ENCODE measurements at regions not wholly inside any gene's neighbourhood (a gene's known extent, or its start where the extent isn't known, plus 50 kb on each side); places are given as distances from the start of the nearest gene placed in this dataset.

- DNase-seq (ENCODE audit: low read depth in 1 of 2, low spot score in 1 of 2) = no peak
These were observed 266.5 kb upstream of the CITED2 start for GRCh38 chr6:139640921-139641320.

DNA sequence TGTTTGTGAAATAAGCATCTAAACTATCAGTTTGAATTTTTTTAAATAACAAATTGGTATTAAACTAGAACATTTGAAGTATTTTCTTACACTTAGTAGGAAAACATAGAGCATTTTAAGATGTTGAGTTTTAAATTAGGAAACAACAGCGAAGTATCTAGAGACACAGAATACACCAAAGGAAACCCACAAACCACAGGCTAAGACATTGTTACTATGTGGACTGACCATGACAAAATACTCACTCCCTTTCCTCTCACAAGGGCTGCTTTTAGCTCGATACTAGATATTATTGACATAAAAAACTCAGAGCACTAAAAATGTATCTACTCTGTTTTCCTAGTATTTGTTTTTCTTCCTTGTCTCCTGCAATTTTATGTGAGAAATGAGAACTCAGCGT, 266.0 kb upstream of the CITED2 start:
- no peak for DNase-seq (ENCODE audit: low read depth in 1 of 2, low spot score in 1 of 2)

DNA sequence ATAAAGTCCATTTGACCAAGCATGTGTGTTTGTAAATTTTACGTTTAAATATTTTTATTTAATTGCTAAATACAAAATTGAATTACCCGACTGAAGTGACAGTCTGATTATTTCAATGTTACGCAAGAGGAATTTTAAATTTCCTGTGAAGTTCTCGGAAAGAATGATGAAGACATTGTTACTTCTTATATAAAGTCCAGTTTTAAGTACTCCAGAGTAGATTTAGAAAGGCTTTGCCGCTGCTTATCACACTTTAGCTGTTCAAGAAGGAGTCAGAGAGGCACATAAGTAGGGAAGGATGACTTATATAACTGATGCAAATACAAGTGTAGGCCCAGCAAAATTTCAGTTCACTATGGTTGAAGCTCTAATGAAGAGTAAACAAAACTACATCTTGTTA, 265.1 kb upstream of the CITED2 start:
- no peak for DNase-seq (ENCODE audit: low read depth in 1 of 2, low spot score in 1 of 2)

DNA sequence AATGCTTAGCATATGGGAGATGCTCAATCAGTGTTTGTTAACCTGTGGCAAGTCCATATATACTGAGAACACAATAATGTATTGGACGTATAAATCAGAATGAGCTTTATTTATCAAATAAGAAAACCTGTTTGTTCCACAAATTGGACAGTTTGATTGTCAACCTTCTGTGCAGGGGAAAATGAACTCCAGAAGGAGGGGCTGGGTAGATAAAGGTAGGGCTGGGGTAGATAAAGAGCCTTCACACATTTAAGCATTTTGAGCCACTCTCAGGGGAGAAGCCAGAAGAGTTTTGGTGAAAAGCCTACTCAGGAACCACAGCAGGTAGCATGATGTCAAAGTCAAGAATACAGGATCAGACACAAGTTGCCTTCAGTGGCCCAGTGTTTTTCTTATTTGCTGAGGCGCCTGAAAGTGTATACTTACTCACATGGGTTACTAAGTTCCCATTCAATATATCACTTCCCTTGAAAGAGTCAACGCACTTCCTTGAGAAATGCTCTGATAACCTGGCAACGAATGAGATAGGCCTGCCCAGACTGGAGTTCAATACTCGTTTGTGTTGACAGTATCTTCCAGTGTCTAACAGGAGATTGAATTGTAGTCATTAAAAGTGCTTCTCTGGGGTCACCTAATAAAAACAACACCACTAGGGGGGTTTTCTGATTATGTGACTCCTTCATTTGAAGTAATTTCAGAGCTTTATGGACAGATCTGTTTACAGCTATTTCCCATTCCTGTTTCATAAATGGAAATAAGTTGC, 263.9 kb upstream of the CITED2 start:
- DNase-seq (ENCODE audit: low read depth in 1 of 2, low spot score in 1 of 2) = no peak

DNA sequence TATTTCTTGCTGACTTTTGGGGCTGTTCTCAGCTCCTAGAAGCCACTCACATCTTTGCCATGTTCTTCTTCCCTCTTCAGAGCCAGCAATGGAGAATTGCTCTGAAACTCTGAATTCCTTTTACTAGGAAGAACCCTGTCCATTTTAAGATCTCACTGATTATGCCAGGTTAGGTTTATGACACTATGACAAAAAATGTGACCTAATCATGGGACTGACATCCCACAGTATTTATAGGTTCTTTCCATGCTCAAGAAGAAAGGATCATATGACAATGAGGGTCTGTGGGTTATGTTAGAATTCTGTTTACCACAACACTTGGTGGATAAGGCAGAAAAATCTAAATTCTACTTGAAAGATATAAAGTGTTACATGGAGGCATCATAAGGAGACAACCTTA, 263.3 kb upstream of the CITED2 start:
- DNase-seq (ENCODE audit: low read depth in 1 of 2, low spot score in 1 of 2) = no peak

DNA sequence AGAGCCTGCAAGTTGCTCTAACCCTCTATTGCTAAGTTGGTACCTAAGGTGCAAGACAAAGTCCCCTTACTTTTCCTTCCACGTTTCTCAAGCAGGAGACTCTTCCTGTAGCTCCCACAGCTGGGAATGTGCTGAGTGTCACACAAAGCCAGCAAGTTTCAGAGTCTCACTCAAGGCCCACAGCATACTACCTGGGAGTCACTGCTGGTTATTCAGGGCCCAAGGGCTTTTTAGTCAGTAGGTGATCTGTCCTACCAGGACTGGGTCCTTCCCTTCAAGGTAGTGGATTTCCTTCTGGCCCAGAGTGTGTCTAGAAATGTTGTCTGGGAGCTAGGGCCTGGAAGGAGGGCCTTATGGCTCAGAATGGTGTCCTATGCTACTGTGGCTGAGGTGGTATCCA, 261.9 kb upstream of the CITED2 start:
- DNase-seq (ENCODE audit: low read depth in 1 of 2, low spot score in 1 of 2) = no peak

- DNase-seq (ENCODE audit: low read depth in 1 of 2, low spot score in 1 of 2) = no peak
These were observed 261.1 kb upstream of the CITED2 start for GRCh38 chr6:139635401-139636130.

GRCh38 chr6:139632840-139633239, 258.4 kb upstream of the CITED2 start:
- no peak for DNase-seq (ENCODE audit: low read depth in 1 of 2, low spot score in 1 of 2)

DNA sequence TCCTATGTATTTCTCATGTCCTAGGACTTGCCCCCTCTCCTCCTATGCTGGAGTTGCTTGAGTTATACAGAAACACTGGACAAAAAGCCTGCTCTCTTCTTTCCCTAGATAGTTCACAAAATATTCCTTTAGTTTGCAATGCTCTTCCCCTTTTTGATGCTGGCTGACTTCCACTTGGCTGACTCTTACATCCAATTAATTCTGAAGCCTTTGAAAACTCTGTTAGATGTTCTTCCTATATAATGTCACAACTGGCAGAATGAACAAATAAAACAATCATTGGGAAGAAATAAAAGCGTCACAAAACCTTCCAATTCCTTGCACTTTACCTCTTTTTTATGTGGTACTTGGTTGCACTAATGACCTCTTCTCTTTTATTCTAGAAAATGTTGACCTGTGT, 253.8 kb upstream of the CITED2 start:
- DNase-seq (ENCODE audit: low read depth in 1 of 2, low spot score in 1 of 2) = no peak

GRCh38 chr6:139627091-139627490, 252.6 kb upstream of the CITED2 start:
- DNase-seq (ENCODE audit: low read depth in 1 of 2, low spot score in 1 of 2) = no peak

GRCh38 chr6:139625998-139626975, 251.8 kb upstream of the CITED2 start:
- DNase-seq (ENCODE audit: low read depth in 1 of 2, low spot score in 1 of 2) = no peak

DNA sequence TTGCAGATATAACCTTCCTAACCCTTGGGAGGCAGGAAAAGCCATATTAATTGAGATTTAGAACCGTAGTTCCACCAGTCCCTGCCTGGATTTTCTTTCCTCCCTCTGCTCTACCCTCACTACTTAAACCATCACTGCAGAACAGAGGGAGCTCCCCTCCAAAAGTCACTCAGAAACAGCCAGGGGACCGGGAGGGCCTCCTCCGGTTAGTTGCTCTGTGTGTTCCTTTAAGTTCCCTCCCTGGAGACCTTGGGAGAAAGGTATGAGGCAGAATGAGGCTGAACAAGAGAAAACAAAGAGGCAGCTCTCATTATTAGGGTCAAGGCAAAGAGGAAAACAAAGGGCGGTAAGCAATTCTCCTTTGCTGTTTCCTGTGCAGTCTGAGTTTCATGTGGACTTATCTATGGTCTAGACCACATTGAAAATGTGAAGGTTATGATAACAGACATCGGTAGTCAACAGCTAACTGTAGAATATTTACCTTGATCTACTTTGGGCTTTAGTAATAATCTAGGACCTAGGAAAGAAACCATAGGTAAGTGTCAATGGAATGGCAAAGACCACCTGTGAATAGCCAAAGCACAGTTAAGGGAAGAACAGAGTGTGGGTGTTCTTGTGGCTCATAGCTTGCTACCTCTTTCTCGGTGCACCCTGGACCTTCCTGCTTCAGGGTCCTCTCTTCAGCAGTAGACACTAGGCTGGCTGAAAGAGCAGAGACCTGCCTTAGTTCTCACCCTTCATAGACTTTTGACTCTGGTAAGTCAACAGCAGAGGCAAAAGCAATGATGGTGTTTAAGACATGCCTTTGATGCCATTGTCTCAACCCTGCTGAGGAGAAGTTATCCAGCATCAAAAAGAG, 250.9 kb upstream of the CITED2 start:
- no peak for DNase-seq (ENCODE audit: low read depth in 1 of 2, low spot score in 1 of 2)

GRCh38 chr6:139623372-139623771, 248.9 kb upstream of the CITED2 start:
- DNase-seq (ENCODE audit: low read depth in 1 of 2, low spot score in 1 of 2) = no peak

DNA sequence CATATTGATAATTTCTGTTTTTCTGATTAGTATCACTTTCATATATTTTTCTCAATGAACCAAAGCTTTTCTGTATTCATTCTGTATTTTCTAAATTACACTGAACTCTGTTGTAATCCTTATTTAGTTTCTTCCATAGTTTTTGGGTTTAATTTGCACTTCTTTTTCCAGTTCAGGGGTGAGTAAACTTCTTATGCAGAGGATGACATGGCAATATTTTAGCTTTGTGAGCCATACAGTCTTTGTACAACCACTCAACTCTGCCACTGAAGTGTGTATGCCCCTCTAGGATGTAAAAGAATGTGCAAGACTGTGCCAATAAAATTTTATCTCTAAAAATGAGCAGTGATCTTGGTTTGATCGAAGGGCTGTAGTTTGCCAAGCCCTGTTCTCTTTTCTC, 239.0 kb upstream of the CITED2 start:
- no peak for DNase-seq (ENCODE audit: low read depth in 1 of 2, low spot score in 1 of 2)

GRCh38 chr6:139612135-139612465, 237.7 kb upstream of the CITED2 start:
- DNase-seq (ENCODE audit: low read depth in 1 of 2, low spot score in 1 of 2) = no peak

DNA sequence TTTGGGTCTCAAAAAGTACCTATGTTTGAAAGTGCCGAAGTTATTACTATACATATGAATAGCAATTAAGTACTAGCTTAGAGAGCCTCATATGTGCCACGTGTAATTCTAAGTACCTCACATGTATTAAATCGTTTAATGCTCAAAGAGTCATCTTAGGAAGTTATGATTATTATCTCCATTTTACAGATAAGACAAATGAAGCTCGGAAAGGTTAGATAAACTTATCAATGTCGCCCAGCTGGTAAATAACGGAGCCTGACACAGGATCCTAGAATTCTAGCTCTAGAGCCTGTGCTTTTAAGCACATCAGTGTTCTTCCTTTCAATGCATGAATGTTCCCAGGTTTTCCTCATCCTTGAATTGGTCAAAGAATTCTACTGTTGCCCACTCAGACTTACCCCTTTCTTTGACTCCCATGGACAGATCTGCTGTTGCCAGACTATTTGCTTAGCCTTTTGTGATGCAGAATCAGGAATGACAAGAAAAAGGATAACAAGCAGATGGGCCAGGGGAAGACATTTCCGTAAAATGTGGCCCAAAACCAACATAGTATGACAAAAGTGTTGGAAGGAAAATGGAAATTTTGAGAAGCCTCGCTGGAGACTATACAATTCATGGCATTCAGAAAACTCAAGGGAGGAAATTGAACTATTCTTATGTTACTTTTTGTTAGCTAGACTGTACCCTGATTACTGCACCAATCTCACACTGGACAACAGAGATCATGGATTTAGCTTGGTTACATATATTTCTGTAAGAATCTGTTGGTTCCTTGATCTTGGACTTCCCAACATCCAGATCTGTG, 237.1 kb upstream of the CITED2 start:
- no peak for DNase-seq (ENCODE audit: low read depth in 1 of 2, low spot score in 1 of 2)

DNA sequence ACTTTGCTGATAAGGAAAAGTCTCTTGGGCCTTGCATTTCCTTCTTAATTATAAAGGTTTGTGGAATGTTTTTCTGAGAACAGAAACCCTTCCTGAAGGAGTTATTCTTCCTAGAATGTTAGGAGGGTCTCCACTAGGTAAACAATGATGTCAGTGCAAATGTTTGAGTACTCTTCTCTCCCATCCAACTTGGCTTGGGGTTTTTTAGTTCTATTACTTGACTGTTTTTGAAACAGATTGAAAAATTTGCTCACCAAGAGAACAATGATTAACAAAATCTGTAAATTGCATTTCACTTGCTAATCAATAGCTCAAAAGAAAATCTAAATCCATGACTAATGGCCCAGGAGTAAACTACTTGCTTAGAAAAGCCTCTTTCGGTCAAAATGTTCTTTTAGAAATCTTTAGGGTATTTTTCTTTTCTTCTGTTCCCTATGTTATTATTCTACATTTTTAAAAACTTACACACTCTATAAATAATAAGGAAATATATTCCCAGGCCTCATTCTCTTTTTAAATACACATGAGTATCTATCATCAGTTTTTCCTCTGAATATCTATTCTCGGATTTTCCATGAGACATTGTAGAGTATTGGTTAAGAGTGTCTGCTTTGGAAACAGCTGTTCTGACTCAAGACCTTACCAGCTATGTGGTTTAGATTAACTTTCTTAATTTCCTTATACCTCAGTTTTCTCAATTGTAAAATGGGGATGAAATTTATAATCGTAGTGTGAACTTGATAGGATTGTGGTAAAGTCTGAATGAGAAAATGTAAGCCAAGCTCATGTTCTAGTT, 234.2 kb upstream of the CITED2 start:
- no peak for DNase-seq (ENCODE audit: low read depth in 1 of 2, low spot score in 1 of 2)

- DNase-seq (ENCODE audit: low read depth in 1 of 2, low spot score in 1 of 2) = no peak
These were observed 230.9 kb upstream of the CITED2 start for GRCh38 chr6:139605350-139605749.

DNA sequence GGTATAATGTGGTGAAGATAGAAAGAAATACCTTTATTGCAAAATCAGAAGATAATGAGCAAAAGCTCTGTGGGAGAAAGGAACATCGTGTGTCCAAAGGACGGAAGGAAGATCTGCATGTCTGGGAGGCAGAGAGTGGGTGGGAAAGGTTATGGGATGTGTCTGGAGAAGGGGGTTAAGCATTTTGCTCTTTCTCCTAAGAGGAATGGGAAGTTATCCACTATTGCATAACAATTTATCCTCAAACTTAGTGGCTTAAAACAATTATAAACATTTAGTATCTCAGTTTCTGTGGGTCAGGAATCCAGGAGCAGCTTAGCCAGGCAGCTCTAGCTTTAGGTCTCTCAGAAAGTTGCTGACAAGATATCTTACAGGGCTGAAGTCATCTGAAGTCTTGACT, 229.1 kb upstream of the CITED2 start:
- no peak for DNase-seq (ENCODE audit: low read depth in 1 of 2, low spot score in 1 of 2)
